Lung microvascular endothelial cell (primary cell): ENCODE measurements at regions not wholly inside any gene's neighbourhood (a gene's known extent, or its start where the extent isn't known, plus 50 kb on each side); places are given as distances from the start of the nearest gene placed in this dataset.
A peak's percentile ranks its signal among the peaks of the same experiment; 100 is the strongest.
"Not testable (repeated sequence)": the region's sequence is repeated elsewhere in the genome, so short reads cannot be mapped to it uniquely, and the experiment has no call there.

Experiments used
- DNase-seq, 2 donors: peaks; one replicate each; pipeline versions ENCODE4 v3.0.0 to v3.0.0-alpha.2; 2010; ENCODE audit warnings: low read depth in 2 of 2

DNA sequence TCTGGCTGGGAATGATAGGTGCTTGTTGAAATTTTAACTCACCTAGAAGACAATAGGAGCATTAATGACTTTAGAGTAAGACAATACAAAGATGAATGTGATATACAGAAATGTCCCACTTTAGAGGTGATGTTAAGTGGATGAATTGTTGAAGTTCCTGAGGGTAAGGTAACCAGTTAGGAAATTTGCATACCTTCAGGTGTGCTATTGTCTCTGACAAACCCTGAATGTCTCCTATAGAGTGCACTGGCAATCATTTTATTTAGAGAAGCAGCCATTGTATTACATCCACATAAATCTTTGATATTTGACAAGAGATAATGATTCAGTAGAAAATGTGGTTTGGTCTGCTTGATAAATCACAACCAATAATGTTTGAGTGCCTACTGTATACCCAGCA is 228.5 kb downstream of the RNF144A start:
- DNase-seq = no peak

DNA sequence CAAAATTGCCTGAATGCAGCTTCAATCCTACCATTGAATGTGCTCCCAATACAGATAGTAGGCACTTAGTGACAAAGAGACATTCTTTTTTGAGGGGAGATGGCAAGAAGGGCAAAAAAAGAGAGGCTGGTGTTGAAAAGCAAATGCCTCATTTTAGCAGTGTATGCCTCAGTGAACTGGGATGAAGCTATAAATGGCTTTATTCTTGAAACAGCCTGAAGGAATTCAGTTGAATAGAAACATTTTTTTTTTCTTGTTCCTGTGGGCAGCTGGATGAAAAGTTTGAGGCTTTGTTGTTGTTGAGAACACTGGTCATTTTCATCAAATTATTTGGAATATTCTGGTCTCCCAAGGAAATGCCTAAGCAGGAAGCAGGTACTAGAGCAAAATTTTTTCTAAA is 228.9 kb downstream of the RNF144A start:
- no peak for DNase-seq

DNA sequence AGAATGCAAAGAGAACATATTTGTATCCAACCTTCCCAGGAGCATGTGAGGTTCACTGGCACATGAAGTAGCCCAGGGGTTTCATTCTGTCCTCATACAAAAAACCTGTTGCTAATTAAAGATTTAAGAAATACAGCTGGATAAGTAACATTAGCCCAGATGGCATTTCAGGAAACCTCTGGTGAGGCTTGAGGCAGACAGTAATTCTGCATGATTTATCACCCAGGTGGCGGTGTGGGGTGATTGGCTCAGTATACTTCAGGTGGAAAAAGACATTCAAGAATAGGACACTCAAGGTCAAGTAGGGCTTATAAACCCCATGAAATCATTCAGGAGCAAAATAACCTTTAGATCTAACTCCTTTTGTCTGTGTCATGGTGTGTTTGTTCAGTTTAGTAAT is 237.4 kb downstream of the RNF144A start:
- DNase-seq = no peak

DNA sequence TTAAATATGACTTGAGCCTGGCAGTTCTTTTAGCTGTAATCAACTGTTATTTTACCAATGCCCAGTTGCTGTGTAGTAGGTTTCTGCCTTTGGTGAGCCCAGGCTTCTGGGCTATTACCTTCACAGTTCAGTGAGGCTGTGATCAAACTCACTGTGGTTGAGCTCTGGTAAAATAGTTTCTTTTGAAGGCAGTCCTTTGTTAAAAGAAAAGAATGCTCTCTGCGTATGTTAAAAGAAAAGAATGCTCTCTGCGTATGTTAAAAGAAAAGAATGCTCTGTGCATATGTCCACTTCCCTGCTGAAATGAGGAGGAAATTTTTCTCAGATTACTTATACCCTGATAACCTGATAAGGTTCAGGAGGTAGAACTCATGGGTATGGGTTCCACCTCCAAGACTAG is 244.3 kb downstream of the RNF144A start:
- no peak for DNase-seq

DNA sequence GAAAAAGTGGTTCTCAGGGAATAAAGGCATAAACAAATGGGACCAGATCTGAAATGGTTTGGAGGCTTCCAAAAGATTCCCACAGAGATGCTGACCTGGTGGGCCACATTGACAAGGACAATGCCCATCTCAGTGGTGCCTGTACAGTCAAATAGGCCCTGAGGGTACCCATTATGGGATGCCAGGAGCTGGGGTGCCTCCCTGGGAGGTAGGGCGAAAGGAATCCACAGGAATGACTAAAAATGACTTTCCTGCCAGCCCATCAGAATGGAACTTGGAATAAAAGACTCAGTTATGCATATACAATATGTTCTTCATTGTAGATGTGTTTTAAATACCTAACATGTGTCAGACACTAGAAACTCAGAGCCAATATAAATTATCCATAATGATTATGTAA is 248.5 kb downstream of the RNF144A start:
- no peak for DNase-seq

DNA sequence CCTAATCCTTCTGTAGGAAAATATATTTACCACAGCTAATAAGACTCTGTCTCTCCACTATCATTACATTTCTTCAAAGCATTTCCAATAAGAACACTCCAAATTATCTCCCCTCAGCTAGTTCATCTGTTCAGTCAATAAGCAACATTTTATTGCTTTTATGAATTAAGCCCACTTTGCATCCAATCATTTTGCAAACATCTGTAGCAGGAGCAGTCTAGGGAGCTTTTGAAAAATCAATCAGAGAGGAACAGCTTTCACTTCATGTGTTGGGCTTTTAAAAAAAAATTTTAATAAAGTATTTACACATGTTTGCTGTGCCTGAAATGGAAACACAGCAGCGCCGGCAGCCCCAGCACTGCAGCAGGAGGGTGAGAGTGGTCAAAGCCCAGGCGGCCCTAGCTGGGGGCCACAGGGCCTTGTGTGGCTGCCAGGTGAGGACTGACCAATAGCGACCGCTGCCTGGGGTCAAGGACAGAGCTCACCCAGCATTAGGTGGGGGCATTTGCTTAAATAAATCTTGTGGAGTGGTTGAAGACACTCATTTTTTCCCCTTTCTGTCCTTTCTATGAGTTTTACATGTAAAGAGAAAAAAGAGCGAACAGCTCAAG is 250.7 kb downstream of the RNF144A start:
- no peak for DNase-seq

DNA sequence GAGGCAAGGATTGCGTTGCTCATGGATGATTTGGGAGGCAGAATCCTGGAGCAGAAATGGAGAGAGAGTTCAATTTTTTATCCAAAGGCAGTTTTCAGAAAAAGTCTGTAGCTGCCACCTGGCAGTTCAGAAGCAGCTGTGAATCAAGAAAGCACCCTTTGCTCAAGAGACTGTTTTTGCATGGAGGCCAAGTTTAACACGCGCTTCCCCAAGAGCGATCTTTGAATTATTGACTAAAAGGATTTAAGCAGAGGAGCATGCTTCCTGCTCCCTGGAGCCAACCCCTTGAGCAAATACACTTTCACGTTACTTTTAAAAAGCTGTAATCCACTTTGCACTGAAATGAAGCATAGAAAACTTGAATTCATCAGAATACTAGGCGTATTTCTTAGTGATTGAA is 252.4 kb downstream of the RNF144A start:
- no peak for DNase-seq

DNA sequence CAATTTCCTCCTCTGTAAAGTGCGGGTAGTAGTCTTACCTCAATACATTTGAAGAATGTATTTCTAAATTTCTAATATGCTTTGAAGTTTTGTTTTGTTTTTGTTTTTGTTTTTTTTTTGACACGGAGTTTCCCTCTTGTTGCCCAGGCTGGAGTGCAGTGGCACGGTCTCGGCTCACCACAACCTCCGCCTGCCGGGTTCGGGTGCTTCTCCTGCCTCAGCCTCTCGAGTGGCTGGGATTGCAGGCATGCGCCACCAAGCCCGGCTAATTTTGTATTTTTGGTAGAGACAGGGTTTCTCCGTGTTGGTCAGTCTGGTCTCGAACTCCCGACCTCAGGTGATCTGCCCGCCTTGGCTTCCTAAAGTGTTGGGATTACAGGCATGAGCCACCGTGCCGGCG is 261.8 kb downstream of the RNF144A start:
- not testable (repeated sequence) for DNase-seq

DNA sequence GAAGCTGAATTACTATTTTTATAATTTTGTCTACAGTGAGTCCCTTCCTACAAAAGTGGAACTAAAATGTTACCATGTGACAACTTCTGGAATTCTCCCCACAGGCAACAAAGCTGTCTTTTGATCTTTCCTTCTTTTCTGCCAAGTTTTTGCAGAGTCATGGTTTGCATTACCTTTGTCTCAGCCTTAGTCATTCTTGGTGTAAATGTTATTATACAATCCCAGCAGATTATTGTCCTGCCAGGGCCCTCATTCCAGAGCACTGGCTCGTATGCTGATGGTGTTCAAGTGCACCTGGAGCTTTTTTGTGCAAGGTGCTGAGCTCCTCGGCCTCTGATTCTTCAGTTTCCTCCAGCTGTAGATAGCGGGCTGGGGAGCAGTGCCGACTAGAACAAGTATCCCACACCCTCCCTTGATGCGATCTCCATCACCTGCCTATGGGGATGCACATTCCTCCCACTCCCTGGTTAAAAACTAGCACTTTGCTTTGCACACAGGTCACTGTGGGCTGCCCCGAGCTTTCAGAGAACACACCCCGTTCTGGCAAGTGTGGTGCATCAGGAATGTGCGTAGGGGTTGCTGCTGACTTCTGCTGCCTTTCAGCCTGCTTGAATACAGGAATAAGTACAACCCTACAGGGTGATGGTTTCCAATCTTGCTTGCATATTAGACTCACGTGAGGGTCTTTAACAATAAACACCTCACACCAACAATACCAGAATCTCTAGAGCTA is 263.6 kb downstream of the RNF144A start:
- no peak for DNase-seq

DNA sequence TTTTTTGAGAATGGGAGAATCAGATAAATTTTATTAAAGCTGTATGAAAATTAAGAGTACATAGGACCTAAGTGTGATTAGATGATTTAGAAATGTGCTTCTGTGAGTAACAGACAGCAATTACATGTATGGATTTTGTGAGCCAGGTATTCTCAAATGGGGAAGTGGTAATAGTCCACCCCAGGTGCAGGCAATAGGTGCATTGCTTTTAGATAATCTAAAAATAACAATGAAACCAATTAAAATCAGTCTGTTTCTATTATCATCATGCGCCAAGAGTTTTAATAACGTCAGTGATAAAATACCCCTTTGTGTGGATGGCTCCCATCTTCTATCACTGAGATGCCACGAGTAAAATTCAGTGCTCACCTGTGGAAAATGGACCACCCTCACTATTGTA is 265.3 kb downstream of the RNF144A start:
- DNase-seq = no peak

DNA sequence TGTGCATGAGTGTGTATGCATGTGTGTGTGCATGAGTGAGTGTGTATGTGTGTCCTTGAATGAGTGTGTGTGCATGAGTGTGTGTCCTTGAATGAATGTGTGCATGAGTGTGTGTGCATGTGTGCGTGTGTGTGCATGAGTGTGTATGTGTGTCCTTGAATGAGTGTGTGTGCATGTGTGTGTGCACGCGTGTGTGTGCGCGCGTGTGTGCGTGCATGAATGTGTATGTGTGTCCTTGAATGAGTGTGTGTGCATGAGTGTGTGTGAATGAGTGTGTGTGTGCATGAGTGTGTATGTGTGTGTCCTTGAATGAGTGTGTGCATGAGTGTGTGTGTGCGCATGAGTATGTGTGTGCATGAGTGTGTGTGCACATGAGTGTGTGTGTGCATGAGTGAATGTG is 271.9 kb downstream of the RNF144A start:
- DNase-seq = no peak

DNA sequence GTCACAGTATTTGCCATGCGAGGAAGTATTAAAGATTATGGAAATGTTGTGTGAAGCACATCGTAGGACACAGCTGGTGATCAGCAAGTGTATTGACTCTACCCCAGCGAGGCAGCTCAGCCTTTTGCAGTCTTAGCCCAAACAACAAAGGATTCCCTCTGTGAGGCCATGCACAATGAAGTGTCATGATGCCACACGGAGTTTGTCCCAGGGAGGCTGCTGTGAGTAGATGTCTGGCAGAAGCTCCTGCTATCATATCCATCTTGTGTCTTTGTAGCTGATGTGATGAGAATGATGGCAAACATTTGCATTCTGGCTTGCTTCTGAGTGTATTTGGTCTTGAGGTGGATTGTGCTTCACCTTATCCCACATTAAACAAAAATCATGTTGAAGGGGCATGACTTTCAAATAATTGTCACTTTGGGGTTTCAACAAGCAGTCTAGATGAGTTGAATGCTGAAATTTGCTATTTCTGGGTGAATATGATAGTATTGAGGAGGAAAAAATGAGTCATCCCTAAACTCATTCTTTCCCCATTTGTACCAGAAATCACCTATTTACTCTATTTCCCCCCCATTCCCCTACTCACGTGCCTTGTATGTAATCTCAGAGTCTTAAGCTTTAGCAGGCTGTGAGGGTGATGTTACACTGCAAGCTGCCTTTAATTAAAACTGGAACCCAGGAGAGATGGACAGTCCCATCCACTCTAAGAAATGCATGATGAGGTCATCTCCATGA is 273.5 kb downstream of the RNF144A start:
- DNase-seq = no peak

DNA sequence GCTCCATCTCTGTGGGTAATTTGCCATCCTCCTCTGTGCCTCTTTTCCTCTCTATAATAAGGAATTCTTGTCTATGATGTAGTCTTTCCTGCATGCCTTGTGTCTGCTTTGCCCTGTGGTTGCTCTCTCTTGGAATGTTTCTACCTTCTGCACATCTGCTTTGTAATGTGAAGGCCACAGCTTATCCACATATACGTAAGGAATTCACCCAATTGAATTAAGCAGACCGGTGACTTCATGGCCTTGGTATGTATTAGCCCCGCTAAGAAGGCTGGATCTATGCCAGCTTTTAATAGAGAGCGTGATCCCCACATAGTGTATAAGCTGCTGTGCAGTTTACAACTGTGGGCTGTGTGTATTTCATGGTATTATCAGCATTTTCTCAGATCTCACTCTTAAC is 274.7 kb downstream of the RNF144A start:
- peak in 1 of 2 donors; percentile 1 for DNase-seq

DNA sequence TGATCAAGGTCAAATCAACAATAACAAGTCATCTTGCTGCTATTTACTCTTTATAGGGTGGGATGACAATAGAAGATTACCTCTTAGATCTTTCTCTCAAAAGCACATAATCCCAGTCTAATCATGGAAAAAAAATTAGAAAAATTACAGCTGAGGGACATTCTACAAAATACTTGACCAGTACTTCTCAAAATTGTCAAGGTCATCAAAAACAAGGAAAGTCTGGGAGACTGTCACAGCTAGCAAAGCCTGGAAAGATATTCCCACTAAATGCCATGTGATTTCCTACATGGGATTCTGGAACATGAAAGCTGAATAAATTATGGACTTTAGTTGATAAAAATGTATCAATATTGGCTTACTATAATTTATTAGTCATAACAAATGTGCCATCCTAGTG is 276.2 kb downstream of the RNF144A start:
- DNase-seq = no peak

DNA sequence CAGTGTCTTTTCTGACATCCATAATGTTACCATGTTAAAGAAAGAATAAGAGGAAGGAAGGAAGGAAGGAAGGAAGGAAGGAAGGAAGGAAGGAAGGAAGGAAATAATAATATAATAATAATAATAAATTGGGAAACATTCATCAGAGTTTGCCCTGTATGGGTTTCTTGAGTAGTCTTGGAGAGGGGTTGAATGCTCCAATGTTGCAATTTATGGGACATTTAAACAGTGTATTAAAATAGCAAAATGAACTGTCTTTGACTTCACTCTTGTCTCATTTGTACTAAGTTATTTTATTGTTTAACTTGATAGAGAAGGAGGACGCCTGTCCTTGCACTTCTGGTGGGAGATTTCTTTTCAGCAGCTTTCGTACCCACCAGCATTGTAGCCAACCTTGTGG is 277.7 kb downstream of the RNF144A start:
- no peak for DNase-seq

DNA sequence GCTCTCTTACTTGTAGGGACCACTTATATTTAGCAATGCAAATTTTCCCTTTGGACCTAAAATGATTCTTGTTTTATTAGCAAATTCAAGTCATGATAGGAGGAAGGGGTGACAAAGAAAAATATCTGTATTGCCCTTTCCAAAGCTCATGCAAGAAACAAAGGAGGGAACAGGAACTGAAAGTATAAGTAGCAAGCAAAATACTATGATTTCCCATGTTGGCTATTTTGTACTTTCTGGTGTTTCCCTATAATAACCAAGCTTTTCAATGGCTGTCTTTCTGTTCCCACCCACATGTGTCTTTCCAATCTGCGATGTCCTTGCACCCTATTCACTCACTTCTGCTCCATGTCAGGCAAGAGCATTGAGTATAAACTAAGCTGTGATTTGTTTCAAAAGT is 279.7 kb downstream of the RNF144A start:
- DNase-seq = no peak

DNA sequence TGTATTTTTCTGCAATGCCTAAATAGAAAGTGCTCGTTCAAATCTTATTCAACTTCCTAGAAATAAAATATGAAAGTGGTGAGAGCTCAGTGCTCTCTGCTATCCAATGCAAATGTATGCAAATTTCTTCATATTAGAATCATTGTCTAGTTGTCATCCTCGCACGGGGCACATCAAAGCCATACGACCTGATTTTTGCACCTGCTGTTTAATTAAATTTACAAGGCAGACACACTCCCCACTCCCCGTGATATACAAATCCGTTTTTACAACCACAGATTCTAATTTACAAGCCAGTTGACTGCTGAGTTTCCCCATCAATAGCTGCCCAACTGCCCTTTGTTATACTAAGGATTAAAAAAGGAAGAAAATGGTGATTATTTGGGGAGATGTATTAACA is 284.6 kb downstream of the RNF144A start:
- no peak for DNase-seq

DNA sequence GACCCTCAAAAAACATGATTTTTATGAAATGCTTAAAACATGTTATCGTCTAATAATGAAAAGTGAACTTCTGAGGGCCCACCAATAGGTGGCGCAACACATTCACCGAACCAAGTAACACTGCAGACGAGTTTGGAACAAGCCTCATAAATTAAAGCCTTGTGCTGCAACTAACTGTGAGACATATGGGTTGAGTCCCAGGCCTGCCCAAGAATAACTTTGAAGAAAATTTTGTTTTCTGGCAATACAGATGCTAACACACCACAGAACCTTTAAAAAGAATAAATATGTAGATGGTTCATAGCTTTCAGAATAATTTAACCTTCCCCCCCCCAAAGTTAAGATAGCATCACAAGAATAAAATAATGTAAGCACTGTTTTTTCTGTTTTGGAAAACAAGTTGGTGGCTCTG is 285.9 kb downstream of the RNF144A start:
- peak; percentile 49 to 53 for DNase-seq

DNA sequence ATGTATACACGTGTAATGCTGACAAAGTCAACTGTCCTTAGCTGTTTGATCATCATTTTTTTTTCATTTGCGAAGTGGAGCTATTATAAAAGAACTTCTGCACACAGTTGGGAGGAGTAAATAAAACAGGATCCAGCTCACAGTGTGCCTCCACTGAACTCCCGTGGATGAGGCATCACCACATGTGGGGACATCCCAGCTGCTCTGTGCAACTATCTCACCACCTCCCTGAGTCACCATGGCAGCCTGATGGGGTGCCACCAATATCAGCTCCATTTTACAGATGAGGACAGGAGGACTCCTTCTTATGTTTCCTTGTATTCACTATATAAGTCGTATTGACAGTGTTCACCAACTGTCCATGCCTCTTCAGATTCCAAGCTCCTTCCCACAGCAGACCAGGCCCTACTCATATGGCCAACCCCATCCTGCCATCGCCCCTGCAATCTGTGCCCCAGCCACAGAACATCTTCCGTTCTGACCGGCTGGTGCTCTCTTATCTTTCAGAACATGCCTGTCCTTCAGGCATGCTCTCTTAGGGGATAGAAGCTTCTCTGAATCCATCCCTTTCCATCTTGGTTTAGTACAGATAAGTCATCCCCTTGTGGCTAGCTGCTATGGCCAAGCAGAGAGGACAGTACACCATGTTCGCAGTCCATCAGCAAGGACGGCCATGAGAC is 288.1 kb downstream of the RNF144A start:
- DNase-seq = no peak

DNA sequence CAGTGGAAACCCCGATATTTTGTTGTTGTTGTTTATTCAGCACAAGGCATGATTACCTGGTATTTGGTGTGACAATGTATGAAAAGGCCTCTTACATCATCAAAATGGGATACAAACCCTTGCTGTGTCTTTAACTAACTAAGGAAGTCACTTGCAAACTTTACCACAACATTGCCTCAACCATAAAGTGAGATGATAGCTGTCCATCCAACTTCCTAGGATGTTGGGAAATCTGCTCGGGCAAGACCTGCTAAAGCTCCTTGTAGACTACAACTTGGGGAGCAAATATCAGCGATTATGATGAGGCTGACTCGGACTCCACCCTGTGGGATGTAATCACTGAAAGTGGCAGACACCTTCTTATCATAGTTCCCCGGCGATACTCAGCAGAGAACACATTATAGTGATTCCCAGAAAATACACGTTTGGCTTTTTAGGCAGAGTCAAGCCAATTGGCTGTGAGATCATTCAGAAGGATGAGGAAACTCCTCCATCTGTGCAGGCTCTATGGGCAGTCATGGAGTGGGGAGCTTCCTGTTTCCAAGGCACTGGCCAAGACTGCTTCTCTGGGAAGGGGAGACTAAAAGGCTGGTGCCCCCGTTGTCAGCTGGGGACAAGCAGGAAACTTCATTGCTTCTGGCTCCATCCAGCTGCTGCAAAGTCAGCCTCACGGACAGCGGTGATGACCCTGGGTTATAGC is 289.0 kb downstream of the RNF144A start:
- DNase-seq = no peak

DNA sequence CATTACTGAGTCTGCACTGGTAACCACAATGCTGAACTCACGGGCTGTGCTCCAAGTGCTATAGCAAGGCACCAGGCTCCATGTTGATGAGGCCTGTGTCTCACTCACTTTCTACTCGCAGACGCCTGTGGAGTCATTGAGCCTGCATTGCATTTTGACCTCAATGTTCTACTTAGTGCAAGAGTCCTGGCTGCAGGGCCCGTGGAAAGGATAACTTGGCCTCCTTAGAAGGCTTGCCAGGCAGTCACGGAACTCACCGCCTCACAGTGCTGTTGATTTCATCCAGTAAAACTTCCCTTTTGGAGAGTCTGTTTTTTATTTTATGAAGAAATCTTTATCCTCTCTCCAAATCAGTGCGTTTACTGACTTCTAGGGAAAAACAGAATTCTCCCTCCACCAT is 290.4 kb downstream of the RNF144A start:
- DNase-seq = no peak
